HT-29 (cell line): ENCODE measurements at regions not wholly inside any gene's neighbourhood (a gene's known extent, or its start where the extent isn't known, plus 50 kb on each side); places are given as distances from the start of the nearest gene placed in this dataset.

Source experiments
- DNase-seq: peaks from one replicate; pipeline ENCODE4 v3.0.0-alpha.2; 2015; ENCODE audit warnings: low spot score

DNA sequence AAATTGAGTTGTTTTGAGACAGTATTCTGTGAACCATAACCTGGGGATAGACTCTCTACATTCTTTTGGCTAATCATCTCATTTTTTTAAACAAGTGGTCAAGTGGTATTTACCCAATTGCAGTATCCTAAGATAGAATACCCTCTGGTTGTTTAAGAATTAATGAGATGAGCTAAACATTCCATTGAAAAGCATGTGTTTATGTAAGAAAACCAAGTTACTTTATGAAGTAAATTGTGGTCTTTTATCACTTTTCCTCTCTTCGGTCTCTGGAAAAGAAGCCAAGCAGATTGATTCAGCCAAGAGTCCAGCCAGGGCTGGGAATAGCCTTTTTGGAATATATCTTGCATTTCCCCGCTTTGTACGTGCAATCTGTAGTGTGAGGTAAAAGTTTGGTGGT lies 185.7 kb upstream of the TOPAZ1 start:
- DNase-seq: no peak

- DNase-seq: no peak
Observed at GRCh38 chr3:44056446-44057240, 185.0 kb upstream of the TOPAZ1 start.

DNA sequence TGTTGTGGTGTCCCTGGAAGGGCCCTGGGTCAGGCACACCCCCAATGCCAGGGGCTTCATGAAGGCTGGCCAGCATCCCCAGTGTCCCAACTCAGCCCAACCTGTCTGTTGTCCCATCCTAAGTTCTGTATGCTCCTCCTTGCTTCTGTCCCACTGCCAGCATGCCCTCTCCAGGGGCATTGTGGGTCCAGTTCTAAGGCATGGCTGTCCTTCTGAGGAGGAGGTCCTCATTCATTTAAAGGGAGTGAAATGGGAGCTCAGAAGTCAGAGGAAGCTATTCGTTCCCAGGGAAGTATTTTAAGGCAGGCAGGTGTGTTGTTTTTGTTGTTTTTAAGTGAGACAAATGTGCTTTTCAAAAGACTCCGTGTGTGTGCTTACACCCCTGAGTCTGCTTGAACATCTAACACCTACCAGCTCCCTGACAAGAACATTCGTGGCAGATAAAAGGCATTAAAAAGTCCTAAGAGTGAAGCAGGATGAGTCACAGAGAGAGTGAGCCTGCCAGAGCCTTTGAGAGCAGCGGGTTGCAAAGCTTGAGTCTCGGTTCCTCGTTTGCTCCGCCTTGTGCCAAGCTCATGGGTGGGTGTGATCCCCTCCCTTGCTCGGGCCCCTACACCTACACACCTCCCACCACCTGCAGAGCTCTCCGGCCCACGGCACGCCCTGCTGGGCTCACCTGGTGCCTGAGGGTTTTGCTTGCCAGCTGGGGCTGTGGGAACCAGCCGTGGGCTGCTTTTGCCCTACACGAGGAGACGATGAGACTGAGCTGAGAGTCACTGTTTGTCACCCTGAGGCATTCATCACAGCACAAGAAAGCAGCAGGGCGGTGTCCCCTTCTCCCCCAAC lies 183.4 kb upstream of the TOPAZ1 start:
- DNase-seq: no peak

DNA sequence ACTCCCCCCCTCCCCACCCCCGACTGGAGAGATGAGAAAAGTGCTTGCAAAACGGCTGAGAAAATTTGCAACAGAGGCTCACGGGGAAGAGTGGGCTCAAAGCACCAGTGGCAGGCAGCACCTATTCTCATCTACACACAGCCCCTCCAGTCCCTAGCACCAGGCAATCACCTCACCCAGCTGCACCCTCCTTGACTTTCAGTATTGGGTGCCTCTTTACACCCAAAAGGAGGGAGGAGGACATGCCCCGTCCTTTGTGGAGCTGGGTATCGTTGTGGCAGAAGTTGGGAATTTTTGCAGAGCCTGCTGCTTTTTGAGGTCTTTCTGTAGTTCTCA lies 182.8 kb upstream of the TOPAZ1 start:
- no peak for DNase-seq

DNA sequence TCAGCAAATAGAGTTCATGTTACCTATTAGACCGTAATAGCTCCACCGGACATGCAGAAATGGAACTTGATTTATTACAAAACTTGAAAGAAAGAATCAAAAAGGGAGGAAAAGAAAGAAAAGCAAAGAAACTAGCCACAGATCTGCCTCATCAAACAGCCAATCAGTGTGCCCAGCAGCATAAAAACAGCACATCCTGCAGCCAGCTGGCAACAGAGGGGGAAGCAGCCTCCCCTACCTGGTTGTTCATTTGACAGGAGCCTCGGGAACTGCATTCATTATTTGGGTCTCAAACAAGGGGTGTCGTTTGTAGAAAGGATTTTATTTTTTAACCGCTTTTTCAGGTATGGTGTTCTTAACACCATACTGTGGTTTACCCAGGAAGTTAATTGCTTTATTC lies 181.5 kb upstream of the TOPAZ1 start:
- no peak for DNase-seq

GRCh38 chr3:44061268-44061667 lies 180.4 kb upstream of the TOPAZ1 start:
- no peak for DNase-seq

GRCh38 chr3:44061961-44062360 lies 179.7 kb upstream of the TOPAZ1 start:
- DNase-seq: no peak

DNA sequence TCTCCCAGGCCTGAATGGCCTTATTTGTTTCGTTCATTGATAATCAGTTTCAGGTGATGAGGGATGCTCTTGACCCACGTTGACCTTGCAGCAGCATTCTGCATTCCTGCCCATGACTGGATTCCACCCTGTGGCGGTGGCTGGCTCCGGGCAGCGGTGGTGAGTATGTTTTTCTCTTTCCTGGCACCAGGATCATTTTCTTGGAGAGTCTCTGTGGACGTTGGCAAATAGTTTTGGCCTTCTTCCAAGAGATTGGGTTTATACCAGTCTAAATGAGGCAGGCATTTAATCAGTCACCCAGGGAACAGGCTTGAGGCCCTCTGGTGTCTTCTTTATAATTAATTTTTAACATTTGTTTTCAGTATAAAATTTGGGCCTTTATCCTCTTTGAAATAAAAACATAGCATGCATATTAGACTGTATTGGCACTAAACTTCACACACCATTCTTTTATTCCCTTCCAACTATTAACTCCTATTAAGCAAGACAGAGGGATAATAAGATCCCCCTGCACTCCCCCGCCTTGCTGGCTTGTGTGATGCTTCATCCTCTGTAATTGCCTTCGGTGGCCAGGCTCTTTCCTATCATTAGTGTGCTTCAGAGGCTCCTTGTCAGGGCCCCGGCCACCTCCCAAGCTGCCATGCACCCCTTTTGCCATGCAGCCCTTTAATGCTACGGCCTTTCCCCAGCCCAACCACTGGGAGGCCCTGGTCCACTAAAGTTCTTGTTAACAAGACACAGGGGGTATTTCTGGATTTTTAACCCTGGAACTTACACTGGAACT lies 176.2 kb upstream of the TOPAZ1 start:
- no peak for DNase-seq

DNA sequence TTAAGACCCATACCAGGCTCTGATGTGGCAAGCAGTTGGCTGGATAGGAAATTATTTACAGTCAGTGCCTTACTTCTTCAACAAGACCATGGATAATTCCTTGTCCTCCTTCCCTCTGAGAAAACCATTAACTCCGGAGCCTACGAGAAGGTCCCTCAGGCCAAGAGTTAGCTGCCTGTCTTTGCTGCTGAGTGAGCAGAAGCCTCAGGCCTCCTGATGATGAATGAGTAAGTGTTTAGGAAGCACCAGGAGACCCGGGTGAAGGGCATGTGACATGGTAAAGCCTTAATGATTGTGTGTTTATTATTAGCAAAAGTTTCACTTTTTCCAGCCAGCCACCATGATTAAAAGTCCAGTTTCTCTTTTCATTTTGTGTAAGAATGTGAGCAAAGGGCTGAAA lies 174.9 kb upstream of the TOPAZ1 start:
- DNase-seq: no peak

GRCh38 chr3:44067431-44067830 lies 174.3 kb upstream of the TOPAZ1 start:
- DNase-seq: no peak

GRCh38 chr3:44068753-44069152 lies 172.9 kb upstream of the TOPAZ1 start:
- no peak for DNase-seq

DNA sequence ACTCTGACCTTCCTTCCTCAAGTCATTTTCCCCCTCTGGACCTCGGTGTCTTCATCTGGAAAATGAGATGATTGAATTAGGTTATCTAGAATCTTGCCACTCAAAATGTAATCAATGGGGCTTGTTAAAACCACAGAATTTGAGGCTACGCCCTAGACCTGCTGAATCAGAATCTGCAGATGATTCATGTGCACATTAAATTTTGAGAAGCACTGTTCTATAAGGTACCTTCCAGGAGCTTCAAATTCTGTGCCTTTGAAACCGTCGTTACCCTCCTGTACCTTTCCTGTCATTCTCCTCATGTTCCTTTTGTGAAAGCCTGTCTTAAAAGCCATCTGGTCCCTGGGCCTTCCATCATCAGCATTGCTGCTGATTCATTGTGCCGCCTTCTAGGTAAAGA lies 172.4 kb upstream of the TOPAZ1 start:
- DNase-seq: no peak

- no peak for DNase-seq
Observed at GRCh38 chr3:44070841-44071546, 170.7 kb upstream of the TOPAZ1 start.

GRCh38 chr3:44072601-44073540 lies 168.8 kb upstream of the TOPAZ1 start:
- DNase-seq: no peak

DNA sequence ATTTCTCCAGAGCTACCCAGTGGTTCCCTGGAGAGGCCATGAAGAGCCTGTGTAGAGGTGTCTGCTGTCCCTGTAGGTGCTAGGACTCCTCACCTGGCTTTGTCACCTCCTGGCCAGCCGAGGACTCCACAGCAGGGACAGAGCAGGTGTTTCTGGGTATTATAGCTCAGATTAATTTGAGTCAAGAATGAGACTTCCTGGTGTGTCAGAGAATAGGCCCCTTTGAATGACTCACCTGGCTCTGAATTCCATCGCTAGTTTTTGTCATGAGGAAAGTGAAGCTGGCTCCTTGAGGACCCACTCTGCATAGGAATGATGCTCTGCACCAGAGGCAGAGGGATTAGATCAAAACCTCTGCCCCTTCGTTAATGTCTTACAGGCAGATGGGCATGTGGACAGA lies 167.5 kb upstream of the TOPAZ1 start:
- no peak for DNase-seq

- no peak for DNase-seq
Observed at GRCh38 chr3:44076221-44076829, 165.4 kb upstream of the TOPAZ1 start.

GRCh38 chr3:44077267-44077666 lies 164.4 kb upstream of the TOPAZ1 start:
- no peak for DNase-seq

DNA sequence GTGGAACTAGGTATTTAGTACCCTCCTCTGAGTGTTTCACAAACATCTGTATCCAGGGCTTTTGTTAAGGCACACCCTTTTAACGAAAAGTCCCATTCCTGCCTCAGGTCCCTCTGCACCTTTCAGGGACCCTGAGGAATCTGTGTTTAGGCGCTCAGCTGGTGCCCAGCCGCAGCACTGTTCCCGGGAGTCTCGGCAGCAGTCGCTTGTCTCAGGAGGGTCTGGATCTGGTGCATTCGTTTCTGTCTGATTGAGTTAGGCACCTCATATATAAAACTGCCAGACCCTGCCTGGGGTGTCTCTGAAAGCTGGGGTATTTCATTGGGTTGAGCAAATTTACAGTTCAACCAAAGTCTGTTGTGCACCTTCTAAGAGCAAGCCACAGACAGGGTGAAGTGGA lies 162.8 kb upstream of the TOPAZ1 start:
- no peak for DNase-seq

DNA sequence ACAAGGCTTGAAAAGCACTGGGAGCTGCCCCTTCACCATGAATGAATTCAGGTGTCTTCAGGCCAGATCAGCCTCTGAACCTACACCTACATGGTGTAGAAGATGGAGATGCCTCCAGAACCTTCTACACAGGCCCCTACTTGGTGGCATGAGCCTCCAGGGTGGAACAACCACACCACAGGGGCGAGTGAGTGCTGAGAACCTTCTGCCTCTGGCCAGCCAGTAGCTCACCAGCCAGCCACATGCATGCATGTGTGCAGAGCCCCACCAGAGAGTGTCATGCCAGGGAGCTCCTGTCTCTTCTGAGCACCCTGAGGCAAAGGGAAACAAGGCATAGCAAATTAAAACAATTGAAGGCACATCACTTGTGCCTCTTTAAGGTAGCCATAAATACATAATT lies 161.8 kb upstream of the TOPAZ1 start:
- DNase-seq: no peak

DNA sequence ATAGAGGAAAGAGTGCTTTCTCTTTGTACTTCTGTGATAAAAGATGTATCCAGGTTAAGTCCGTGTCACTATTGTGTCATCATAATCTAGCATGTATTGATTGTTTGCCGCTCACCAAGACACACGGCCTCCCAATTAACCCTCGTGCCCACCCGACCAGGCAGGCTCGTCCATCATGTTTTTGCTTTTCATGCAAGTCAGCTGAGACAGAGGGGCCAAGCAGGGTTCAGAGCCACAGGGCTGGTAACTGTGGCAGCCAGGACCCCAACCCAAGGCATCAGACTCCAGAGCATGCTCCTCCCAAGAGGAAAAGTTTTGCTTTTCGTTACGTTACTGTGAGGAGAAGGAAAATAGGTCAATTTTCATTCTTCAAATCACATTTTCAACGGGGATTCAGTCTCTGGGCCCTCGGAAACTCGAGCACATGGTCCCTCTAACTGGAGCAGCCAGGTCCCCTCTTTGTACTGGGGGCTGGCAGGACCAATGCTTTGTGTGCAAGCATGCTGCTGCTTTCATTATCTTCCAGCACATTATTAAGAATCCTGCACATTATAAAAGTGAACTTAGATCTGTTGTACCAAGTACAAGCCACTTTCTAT lies 161.1 kb upstream of the TOPAZ1 start:
- DNase-seq: no peak
